ENCODE measurements at regions not wholly inside any gene's neighbourhood (a gene's known extent, or its start where the extent isn't known, plus 50 kb on each side); places are given as distances from the start of the nearest gene placed in this dataset.

GRCh38 chr4:124111411-124111810 is 601.1 kb downstream of the ANKRD50 start:
- Histone ChIP-seq H3K4me3 (ENCODE audit: control extremely low read depth in 1 of 5, extremely low read depth in 1 of 5, insufficient read depth in 1 of 5, low read depth in 2 of 5, low read length in 4 of 5) (no peak overlapping the region), H3K9me3 (ENCODE audit: control extremely low read depth in 1 of 3, control insufficient read depth in 2 of 3, insufficient read depth in 1 of 3, low read length in 2 of 3) (no peaks in the 10 kb centered on the region), H3K9ac (ENCODE audit: low read length) (no peak overlapping the region), H3K27me3 (replicated peaks in 1 of 4; ENCODE audit: control extremely low read depth in 1 of 4, control insufficient read depth in 3 of 4, insufficient read depth in 4 of 4, low read length in 3 of 4) (no peaks in the 10 kb centered on the region), H4K20me1 (ENCODE audit: control insufficient read depth, insufficient read depth, low read length, poor library complexity, severe bottlenecking) (no peaks in the 10 kb centered on the region), H2AFZ (ENCODE audit: insufficient read depth, low read depth, low read length, poor library complexity, severe bottlenecking) (no peak overlapping the region), H3K27ac (ENCODE audit: low read length in 2 of 2) (no peak overlapping the region), H3K36me3 (replicated peaks in 1 of 2; ENCODE audit: control extremely low read depth in 1 of 2, control insufficient read depth in 1 of 2, extremely low read depth in 1 of 2, insufficient read depth in 2 of 2, low read length in 1 of 2) (no peaks in the 10 kb centered on the region), H3K4me2 (replicated peaks; ENCODE audit: low read depth, low read length, poor library complexity, severe bottlenecking) (no peak overlapping the region), H3K4me1 (ENCODE audit: control insufficient read depth in 2 of 2, insufficient read depth in 2 of 2, low read length in 2 of 2) (no peaks in the 10 kb centered on the region), H3K79me2 (ENCODE audit: control insufficient read depth, insufficient read depth, low read length) (no peaks in the 10 kb centered on the region)
- no peak overlapping the region for H3K27ac Mint-ChIP-seq
- no peak overlapping the region for H3K4me3 Mint-ChIP-seq
- WGBS (ENCODE audit: insufficient coverage): no CpG with 5 or more reads among the region's 2 CpGs
- no peaks in the 10 kb centered on the region for H3K4me1 Mint-ChIP-seq
- no peaks in the 10 kb centered on the region for H3K9me3 Mint-ChIP-seq (ENCODE audit: insufficient read depth)
- CTCF ChIA-PET: no interaction called here
- H3K27me3 Mint-ChIP-seq: no peaks in the 10 kb centered on the region
- intact Hi-C loops (cut with micrococcal nuclease): loop anchor here (5.0 kb wide), 2 partner anchors 719 to 1009 kb away; no protein-coding TSS in a partner anchor
- TF ChIP-seq, protein P1, sequence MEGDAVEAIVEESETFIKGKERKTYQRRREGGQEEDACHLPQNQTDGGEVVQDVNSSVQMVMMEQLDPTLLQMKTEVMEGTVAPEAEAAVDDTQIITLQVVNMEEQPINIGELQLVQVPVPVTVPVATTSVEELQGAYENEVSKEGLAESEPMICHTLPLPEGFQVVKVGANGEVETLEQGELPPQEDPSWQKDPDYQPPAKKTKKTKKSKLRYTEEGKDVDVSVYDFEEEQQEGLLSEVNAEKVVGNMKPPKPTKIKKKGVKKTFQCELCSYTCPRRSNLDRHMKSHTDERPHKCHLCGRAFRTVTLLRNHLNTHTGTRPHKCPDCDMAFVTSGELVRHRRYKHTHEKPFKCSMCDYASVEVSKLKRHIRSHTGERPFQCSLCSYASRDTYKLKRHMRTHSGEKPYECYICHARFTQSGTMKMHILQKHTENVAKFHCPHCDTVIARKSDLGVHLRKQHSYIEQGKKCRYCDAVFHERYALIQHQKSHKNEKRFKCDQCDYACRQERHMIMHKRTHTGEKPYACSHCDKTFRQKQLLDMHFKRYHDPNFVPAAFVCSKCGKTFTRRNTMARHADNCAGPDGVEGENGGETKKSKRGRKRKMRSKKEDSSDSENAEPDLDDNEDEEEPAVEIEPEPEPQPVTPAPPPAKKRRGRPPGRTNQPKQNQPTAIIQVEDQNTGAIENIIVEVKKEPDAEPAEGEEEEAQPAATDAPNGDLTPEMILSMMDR (IDR thresholded peaks at IDR 0.05): no peak
- TF ChIP-seq EZH2 (IDR thresholded peaks at IDR 0.05; ENCODE audit: borderline replicate concordance, insufficient read depth, low read depth, low read length, poor library complexity, severe bottlenecking): no peak
- ATAC-seq (ENCODE audit: low read depth) (no peak), DNase-seq (no peak)
- POLR2A ChIA-PET: no interaction called here

GRCh38 chr4:124111922-124112321 is 600.6 kb downstream of the ANKRD50 start:
- POLR2A ChIA-PET: no interaction called here
- ATAC-seq (ENCODE audit: low read depth): no peak
- CTCF ChIA-PET: no interaction called here
- H3K36me3 ChIP-seq (replicated peaks in 1 of 2; ENCODE audit: control extremely low read depth in 1 of 2, control insufficient read depth in 1 of 2, extremely low read depth in 1 of 2, insufficient read depth in 2 of 2, low read length in 1 of 2): no peaks in the 10 kb centered on the region
- no peaks in the 10 kb centered on the region for H3K79me2 ChIP-seq (ENCODE audit: control insufficient read depth, insufficient read depth, low read length)
- H3K4me3 Mint-ChIP-seq: no peak overlapping the region
- H3K27me3 Mint-ChIP-seq: no peaks in the 10 kb centered on the region
- H3K27me3 ChIP-seq (replicated peaks in 1 of 4; ENCODE audit: control extremely low read depth in 1 of 4, control insufficient read depth in 3 of 4, insufficient read depth in 4 of 4, low read length in 3 of 4): no peaks in the 10 kb centered on the region
- H4K20me1 ChIP-seq (ENCODE audit: control insufficient read depth, insufficient read depth, low read length, poor library complexity, severe bottlenecking): no peaks in the 10 kb centered on the region
- no peak overlapping the region for H2AFZ ChIP-seq (ENCODE audit: insufficient read depth, low read depth, low read length, poor library complexity, severe bottlenecking)
- TF ChIP-seq, protein P1 (IDR thresholded peaks at IDR 0.05): peak; percentile 17
- no peak for TF ChIP-seq EZH2 (IDR thresholded peaks at IDR 0.05; ENCODE audit: borderline replicate concordance, insufficient read depth, low read depth, low read length, poor library complexity, severe bottlenecking)
- intact Hi-C loops (cut with micrococcal nuclease): loop anchor here (2.0 to 5.0 kb wide), 3 partner anchors 339 to 1010 kb away; no protein-coding TSS in a partner anchor
- H3K4me2 ChIP-seq (replicated peaks; ENCODE audit: low read depth, low read length, poor library complexity, severe bottlenecking): no peak overlapping the region
- peak; percentile 29 for DNase-seq
- H3K9ac ChIP-seq (ENCODE audit: low read length): no peak overlapping the region
- no peak overlapping the region for H3K4me3 ChIP-seq (ENCODE audit: control extremely low read depth in 1 of 5, extremely low read depth in 1 of 5, insufficient read depth in 1 of 5, low read depth in 2 of 5, low read length in 4 of 5)
- no peak overlapping the region for H3K27ac ChIP-seq (ENCODE audit: low read length in 2 of 2)
- no peaks in the 10 kb centered on the region for H3K4me1 Mint-ChIP-seq
- no CpG with 5 or more reads among the region's 2 CpGs for WGBS (ENCODE audit: insufficient coverage)
- no peaks in the 10 kb centered on the region for H3K4me1 ChIP-seq (ENCODE audit: control insufficient read depth in 2 of 2, insufficient read depth in 2 of 2, low read length in 2 of 2)
- H3K9me3 ChIP-seq (ENCODE audit: control extremely low read depth in 1 of 3, control insufficient read depth in 2 of 3, insufficient read depth in 1 of 3, low read length in 2 of 3): no peaks in the 10 kb centered on the region
- no peak overlapping the region for H3K27ac Mint-ChIP-seq
- H3K9me3 Mint-ChIP-seq (ENCODE audit: insufficient read depth): no peaks in the 10 kb centered on the region

Measured in B cell (primary cell).